ENCODE measurements at regions not wholly inside any gene's neighbourhood (a gene's known extent, or its start where the extent isn't known, plus 50 kb on each side); places are given as distances from the start of the nearest gene placed in this dataset.

DNA sequence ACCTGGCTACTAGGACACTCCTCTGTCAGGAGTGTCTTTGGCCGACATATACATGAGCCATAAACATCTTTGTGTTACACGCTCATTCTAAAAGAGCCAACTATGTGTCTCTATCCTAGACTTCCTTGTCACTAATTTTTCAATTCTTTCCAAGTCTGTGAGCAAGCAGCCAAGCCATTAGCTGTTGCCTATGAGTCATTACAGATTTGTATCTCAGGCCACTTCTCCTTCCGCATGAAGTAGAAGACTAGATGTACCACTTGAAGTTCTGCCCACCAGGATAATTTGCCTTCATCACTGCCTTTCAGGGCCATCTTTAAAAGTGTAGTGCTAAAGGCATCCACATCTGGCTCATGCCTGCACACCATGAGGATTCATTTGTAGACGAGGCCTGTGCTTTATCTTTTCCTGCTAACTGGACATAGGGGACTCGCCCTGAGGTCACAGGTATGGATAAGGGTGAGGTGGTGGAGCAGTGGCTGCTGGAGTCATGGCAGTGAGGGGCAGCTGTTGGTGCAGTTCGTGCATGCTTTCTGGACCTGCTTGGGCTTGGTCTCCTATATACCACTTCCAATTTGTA, 126.1 kb upstream of the KL start (continued):
- TF ChIP-seq, protein P1, sequence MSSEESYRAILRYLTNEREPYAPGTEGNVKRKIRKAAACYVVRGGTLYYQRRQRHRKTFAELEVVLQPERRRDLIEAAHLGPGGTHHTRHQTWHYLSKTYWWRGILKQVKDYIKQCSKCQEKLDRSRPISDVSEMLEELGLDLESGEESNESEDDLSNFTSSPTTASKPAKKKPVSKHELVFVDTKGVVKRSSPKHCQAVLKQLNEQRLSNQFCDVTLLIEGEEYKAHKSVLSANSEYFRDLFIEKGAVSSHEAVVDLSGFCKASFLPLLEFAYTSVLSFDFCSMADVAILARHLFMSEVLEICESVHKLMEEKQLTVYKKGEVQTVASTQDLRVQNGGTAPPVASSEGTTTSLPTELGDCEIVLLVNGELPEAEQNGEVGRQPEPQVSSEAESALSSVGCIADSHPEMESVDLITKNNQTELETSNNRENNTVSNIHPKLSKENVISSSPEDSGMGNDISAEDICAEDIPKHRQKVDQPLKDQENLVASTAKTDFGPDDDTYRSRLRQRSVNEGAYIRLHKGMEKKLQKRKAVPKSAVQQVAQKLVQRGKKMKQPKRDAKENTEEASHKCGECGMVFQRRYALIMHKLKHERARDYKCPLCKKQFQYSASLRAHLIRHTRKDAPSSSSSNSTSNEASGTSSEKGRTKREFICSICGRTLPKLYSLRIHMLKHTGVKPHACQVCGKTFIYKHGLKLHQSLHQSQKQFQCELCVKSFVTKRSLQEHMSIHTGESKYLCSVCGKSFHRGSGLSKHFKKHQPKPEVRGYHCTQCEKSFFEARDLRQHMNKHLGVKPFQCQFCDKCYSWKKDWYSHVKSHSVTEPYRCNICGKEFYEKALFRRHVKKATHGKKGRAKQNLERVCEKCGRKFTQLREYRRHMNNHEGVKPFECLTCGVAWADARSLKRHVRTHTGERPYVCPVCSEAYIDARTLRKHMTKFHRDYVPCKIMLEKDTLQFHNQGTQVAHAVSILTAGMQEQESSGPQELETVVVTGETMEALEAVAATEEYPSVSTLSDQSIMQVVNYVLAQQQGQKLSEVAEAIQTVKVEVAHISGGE (CRISPR knock-in tag; IDR thresholded peaks at IDR 0.05), result no peak

DNA sequence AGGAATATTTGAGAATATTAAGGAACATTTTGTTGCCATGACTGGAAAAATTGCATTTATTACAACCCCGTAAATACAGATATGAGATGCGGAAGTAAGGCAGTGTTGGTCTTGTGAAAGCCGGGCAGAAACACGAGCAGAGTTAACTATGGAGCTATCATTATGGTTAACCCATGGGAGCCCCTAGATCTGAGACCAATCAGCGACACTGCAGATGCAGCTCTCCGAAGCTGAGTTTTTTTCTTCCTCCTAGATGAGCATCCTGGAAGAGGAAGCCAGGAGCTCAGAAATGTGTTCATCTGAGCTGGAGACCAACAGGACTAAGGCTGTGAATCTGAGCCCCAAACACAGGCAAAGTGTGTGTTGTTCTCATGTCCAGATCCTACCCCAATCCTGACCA, 123.0 kb upstream of the KL start:
- no peaks in the 10 kb centered on the region for H3K79me2 ChIP-seq (ENCODE audit: control insufficient read depth, insufficient read depth, low read length)
- in situ Hi-C loops (cut with MboI), result no loop called here
- H3K27me3 ChIP-seq (replicated peaks in 1 of 2; ENCODE audit: control insufficient read depth in 2 of 2, insufficient read depth in 2 of 2, low read length in 1 of 2), result no peaks in the 10 kb centered on the region
- ATAC-seq, result no peak
- TF ChIP-seq, protein P2, sequence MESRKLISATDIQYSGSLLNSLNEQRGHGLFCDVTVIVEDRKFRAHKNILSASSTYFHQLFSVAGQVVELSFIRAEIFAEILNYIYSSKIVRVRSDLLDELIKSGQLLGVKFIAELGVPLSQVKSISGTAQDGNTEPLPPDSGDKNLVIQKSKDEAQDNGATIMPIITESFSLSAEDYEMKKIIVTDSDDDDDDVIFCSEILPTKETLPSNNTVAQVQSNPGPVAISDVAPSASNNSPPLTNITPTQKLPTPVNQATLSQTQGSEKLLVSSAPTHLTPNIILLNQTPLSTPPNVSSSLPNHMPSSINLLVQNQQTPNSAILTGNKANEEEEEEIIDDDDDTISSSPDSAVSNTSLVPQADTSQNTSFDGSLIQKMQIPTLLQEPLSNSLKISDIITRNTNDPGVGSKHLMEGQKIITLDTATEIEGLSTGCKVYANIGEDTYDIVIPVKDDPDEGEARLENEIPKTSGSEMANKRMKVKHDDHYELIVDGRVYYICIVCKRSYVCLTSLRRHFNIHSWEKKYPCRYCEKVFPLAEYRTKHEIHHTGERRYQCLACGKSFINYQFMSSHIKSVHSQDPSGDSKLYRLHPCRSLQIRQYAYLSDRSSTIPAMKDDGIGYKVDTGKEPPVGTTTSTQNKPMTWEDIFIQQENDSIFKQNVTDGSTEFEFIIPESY (IDR thresholded peaks at IDR 0.05), result no peak
- TF ChIP-seq CEBPB (IDR thresholded peaks at IDR 0.05; ENCODE audit: borderline replicate concordance in 1 of 2, low read depth in 2 of 2, low read length in 2 of 2) (no peak), SIN3A (IDR thresholded peaks at IDR 0.05; ENCODE audit: low read depth, low read length) (no peak), ZNF384 (IDR thresholded peaks at IDR 0.05; ENCODE audit: borderline replicate concordance, low read depth, low read length) (no peak)
- TF ChIP-seq, protein P3, sequence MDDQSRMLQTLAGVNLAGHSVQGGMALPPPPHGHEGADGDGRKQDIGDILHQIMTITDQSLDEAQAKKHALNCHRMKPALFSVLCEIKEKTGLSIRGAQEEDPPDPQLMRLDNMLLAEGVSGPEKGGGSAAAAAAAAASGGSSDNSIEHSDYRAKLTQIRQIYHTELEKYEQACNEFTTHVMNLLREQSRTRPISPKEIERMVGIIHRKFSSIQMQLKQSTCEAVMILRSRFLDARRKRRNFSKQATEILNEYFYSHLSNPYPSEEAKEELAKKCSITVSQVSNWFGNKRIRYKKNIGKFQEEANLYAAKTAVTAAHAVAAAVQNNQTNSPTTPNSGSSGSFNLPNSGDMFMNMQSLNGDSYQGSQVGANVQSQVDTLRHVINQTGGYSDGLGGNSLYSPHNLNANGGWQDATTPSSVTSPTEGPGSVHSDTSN (IDR thresholded peaks at IDR 0.05; ENCODE audit: insufficient replicate concordance, low read depth, low read length), result no peak
- TF ChIP-seq, protein P4, sequence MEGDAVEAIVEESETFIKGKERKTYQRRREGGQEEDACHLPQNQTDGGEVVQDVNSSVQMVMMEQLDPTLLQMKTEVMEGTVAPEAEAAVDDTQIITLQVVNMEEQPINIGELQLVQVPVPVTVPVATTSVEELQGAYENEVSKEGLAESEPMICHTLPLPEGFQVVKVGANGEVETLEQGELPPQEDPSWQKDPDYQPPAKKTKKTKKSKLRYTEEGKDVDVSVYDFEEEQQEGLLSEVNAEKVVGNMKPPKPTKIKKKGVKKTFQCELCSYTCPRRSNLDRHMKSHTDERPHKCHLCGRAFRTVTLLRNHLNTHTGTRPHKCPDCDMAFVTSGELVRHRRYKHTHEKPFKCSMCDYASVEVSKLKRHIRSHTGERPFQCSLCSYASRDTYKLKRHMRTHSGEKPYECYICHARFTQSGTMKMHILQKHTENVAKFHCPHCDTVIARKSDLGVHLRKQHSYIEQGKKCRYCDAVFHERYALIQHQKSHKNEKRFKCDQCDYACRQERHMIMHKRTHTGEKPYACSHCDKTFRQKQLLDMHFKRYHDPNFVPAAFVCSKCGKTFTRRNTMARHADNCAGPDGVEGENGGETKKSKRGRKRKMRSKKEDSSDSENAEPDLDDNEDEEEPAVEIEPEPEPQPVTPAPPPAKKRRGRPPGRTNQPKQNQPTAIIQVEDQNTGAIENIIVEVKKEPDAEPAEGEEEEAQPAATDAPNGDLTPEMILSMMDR (IDR thresholded peaks at IDR 0.05 in 2 of 3, conservative IDR thresholded peaks at IDR 0.05 in 1 of 3; ENCODE audit: control insufficient read depth in 2 of 3, extremely low read depth in 1 of 3, insufficient read depth in 1 of 3, low read depth in 3 of 3, low read length in 3 of 3), result no peak
- TF ChIP-seq, protein P5, sequence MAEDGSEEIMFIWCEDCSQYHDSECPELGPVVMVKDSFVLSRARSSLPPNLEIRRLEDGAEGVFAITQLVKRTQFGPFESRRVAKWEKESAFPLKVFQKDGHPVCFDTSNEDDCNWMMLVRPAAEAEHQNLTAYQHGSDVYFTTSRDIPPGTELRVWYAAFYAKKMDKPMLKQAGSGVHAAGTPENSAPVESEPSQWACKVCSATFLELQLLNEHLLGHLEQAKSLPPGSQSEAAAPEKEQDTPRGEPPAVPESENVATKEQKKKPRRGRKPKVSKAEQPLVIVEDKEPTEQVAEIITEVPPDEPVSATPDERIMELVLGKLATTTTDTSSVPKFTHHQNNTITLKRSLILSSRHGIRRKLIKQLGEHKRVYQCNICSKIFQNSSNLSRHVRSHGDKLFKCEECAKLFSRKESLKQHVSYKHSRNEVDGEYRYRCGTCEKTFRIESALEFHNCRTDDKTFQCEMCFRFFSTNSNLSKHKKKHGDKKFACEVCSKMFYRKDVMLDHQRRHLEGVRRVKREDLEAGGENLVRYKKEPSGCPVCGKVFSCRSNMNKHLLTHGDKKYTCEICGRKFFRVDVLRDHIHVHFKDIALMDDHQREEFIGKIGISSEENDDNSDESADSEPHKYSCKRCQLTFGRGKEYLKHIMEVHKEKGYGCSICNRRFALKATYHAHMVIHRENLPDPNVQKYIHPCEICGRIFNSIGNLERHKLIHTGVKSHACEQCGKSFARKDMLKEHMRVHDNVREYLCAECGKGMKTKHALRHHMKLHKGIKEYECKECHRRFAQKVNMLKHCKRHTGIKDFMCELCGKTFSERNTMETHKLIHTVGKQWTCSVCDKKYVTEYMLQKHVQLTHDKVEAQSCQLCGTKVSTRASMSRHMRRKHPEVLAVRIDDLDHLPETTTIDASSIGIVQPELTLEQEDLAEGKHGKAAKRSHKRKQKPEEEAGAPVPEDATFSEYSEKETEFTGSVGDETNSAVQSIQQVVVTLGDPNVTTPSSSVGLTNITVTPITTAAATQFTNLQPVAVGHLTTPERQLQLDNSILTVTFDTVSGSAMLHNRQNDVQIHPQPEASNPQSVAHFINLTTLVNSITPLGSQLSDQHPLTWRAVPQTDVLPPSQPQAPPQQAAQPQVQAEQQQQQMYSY (CRISPR knock-in tag; IDR thresholded peaks at IDR 0.05), result no peak
- WGBS (ENCODE audit: insufficient coverage, insufficient replicate concordance, low lambda C conversion rate, missing lambda C conversion rate), result 77% methylated on average over 6 of the region's 6 CpGs
- no peaks in the 10 kb centered on the region for H3K4me1 ChIP-seq (ENCODE audit: control insufficient read depth, insufficient read depth, low read length)
- POLR2A ChIA-PET, result no interaction called here
- RAD21 ChIA-PET (ENCODE audit: unreplicated experiment), result no interaction called here
- BruUV-seq (replicated peaks), result no TSS peak
- no peak overlapping the region for H3K4me3 ChIP-seq
- H3K4me2 ChIP-seq (ENCODE audit: control insufficient read depth, insufficient read depth), result no peak overlapping the region
- intact Hi-C loops (cut with micrococcal nuclease; ENCODE audit: unreplicated experiment), result no loop called here
- no peaks in the 10 kb centered on the region for H3K36me3 ChIP-seq (ENCODE audit: control insufficient read depth in 2 of 2, insufficient read depth in 2 of 2, low read length in 1 of 2)
- CTCF ChIA-PET, result no interaction called here
- no peak for FAIRE-seq
- no peak overlapping the region for H3K9ac ChIP-seq (ENCODE audit: control insufficient read depth, insufficient read depth, low read length)
- no peak overlapping the region for H2AFZ ChIP-seq (ENCODE audit: control insufficient read depth, low read depth, low read length)
- H3K27ac ChIP-seq (ENCODE audit: control insufficient read depth, insufficient read depth), result no peak overlapping the region
- no peaks in the 10 kb centered on the region for H4K20me1 ChIP-seq (ENCODE audit: control insufficient read depth, insufficient read depth)
- no peaks in the 10 kb centered on the region for H3K9me3 ChIP-seq (replicated peaks; ENCODE audit: control insufficient read depth, insufficient read depth, low read length)
- SMC1A ChIA-PET (ENCODE audit: uncharacterized antibody, unreplicated experiment), result no interaction called here
- DNase-seq (ENCODE audit: low read depth, low spot score), result no peak
